HG03139 (cell line): ENCODE measurements at regions not wholly inside any gene's neighbourhood (a gene's known extent, or its start where the extent isn't known, plus 50 kb on each side); places are given as distances from the start of the nearest gene placed in this dataset.
"Not testable (repeated sequence)": the region's sequence is repeated elsewhere in the genome, so short reads cannot be mapped to it uniquely, and the experiment has no call there.

Experiments
- ATAC-seq: cut with Tn5 transposase; IDR thresholded peaks from one replicate; pipeline ENCODE4 v1.9.1; 2021; ENCODE audit not compliant: unreplicated experiment

DNA sequence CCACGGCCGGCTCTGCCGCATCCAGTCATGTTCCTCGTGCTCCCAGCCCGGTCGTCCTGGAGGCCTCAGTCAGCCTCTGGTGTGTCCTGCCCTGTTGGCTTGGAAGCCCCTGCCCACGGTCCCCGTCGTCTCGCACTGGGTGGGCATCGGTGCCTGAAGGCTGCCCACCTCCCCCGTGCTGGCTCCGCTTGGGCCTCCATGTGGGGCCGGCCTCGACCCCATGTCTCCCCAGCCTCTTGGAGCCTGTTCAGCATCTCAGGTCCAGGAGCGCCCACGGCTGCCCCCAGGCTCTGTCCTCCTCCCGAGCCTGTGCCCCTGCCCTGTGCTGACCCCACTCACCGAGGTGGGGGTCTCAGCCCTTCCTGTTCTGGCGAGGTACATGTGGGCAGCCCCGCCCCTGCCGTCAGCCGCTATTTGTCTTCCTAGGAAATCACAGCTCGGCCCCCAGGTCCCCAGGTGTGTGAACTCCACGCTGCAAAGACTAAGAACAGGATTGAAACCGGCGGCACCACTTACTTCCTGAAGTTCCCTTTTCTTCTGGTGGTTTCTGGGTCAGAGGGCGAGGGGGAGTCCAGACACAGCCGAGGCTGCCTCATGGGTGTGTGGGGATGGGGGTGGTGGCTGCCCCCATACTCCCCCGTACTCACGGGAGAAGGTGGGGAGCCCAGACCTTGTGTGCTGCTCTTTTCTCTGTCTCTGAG is 221.3 kb downstream of the TMEM121 start:
- not testable (repeated sequence) for ATAC-seq

- ATAC-seq = no peak
These were observed 221.8 kb downstream of the TMEM121 start for GRCh38 chr14:105748204-105748578.

- not testable (repeated sequence) for ATAC-seq
These were observed 222.3 kb downstream of the TMEM121 start for GRCh38 chr14:105748710-105749109.

GRCh38 chr14:105749870-105750541 is 223.6 kb downstream of the TMEM121 start:
- ATAC-seq = not testable (repeated sequence)

- not testable (repeated sequence) for ATAC-seq
These were observed 224.9 kb downstream of the TMEM121 start for GRCh38 chr14:105751291-105751751.

DNA sequence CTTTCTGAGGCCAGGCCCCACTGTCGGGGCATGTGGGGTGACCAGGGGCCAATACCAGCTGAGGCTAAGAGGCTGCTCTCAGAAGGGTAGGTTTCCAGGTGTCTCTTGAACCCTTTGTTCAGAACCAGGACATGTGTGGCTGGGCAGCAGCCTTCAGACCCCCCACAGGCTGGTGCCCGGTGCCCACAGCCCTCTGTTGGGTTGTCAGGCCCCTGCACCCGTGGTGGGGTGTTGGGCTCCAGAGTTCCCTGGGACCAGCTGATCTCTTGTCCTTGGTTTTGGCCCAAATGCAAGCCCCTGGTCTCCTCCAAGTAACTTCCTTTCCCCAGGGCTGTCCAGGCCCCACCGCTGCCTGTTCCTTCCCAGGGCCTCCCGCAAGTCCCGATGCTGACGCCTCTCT is 226.0 kb downstream of the TMEM121 start:
- ATAC-seq = not testable (repeated sequence)

- ATAC-seq = no peak
These were observed 234.4 kb downstream of the TMEM121 start for GRCh38 chr14:105760691-105761344.

DNA sequence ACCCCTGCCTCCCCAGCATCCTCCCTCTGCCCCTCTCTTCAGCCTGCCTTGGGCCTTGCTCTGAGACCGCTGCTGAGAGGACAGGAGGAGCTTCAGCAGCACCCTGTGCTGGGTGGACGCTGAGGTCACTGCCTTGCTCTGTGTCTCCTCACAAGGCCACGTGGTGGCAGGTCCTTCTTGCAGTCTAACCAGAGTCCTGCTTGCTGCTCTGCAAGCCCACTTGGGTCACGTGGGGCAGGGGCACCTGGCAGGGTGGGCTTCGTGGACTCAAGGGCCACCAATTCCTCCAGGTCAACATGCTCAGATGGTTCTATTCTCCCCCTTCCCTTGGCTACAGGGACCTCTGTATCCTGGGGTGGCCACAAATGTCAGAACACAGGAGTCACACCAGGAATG is 235.0 kb downstream of the TMEM121 start:
- not testable (repeated sequence) for ATAC-seq

DNA sequence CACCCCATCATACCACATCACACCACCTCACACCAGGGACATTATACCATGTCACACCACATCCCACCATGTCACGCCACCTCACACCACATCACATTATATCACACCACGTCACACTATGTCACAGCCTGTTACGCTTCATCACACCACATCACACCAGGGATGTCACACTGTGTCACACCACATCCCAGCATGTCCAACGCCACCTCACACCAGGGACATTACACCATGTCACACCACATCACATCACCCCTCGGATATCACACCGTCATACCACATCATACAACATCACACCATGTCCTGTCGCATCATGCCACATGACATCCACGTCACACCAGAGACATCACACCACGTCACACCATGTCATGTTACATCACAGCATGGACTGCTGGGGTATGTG is 235.5 kb downstream of the TMEM121 start:
- no peak for ATAC-seq

DNA sequence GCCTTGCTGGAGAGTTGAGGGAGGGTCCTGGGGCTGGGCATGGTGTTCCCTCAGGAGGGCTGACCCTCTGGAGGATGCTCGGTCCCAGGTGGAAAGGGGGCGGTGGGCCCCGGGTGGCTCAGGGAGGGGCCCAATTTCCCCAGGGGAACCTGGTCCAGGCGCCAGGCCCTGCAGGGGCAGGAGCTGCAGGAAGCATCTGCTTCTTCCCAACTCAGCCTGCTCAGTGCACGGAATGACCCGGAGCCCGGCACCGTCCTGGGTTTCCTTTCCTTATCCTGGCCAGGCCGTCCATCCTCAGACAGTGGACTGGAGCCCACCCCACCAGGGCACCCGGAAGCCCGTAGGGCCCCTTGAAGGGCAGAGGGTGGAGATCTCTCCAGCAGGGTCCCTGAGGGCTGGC is 235.9 kb downstream of the TMEM121 start:
- not testable (repeated sequence) for ATAC-seq

DNA sequence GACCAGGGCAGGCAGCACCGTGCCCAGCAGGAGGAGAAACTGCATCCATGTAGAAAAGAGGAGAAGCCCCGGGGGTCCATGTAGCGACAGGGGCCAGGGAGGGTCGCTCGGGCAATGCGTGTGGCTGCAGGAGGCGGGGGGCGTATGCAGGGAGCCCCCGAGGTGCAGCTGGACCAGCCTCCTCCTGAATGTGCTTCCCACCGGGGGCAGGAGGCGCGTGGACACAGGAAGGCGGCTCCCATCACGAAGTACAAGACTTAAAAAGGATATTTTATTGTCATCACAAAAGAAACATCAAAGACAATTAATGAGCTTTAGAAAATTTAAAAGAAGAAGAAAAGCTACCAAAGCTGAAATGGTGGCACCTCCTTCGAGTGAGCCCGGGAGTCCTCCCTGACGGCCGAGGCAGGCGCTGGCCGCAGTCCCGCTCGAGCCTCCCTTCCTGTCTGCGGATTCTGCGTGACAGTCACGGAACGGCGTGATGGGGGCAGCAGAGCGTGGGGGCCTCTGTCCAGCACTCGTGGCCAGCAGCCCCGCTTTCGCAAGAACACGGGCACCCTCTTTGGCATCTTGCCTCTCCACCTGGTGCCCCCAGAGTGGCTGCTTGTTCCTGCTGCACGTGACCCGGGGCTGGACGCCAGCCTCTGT is 238.0 kb downstream of the TMEM121 start:
- ATAC-seq = not testable (repeated sequence)

DNA sequence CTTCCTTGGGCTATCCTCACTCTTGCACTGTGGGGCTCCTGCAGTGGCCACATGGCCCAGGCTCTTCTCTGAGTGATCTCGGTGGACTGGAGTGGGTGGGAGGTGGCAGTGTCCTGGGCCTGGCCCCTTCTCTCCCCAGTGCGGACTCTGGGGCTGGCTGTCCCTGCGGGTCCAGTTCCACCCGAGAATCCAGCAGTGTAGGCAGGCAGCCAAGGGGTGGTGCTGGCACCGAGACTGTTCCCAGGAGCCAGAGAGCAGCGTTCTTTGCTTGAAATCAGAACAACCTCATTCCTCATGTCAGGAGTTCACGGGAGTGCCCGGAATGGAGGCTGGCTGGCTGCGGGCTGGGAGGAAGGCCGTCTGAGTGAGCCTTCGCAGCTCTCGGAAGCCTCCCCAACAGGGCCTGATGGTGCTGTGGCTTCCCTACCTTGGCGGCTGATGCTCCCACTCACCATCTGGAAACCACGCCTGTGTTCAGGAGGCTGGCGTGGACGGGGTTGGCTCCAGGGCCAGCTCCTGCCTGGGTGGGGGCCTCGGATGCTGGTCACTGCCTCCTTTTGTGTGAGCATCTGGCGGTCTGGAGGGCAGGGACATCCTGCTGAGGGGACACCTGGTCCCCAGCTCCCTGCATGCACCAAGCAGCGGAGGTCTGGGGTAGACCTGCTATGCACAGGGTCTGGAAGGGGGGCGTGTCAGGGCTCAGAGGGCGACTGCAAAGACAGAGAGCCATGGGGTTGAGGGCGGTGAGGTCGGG is 238.9 kb downstream of the TMEM121 start:
- ATAC-seq = not testable (repeated sequence)

DNA sequence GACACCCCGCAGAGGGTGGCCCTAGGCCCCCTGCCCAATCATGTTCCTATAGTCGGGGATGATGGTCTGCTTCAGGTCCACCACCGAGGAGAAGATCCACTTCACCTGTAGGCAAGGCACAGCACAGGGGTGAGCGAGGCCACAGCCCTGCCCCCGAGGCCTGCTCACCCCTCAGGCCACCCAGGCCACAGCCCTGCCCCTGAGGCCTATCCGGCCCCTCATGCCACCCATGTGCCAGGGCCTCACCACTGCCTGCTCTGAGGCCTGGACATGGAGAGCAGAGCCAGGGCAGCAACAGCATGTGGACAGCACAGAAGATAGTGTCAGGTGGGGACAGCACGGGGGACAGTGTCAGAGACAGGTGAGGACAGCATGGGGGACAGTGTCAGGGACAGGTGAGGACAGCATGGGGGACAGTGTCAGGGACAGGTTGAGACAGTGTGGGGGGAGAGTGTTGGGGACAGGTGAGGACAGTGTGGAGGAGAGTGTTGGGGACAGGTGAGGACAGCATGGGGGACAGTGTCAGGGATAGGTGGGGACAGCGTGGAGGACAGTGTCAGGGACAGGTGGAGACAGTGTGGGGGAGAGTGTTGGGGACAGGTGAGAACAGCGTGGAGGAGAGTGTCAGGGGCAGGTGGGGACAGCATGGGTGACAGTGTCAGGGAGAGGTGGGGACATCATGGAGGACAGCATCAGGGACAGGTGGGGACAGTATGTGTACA is 239.7 kb downstream of the TMEM121 start:
- no peak for ATAC-seq

DNA sequence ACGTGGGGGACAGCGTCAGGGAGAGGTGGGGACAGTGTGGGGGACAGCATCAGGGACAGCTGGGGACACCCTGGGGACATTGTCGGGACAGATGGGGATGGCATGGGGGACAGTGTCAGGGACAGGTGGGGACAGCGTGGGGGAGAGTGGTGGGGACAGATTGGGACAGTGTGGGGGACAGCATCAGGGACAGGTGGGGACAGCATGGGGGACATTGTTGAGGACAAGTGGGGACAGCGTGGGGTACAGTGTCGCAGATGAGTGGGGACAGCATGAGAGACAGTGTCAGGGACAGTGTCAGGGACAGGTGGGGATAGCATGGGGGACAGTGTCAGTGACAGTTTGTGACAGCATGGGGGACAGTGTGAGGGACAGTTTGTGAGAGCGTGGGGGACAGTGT is 240.9 kb downstream of the TMEM121 start:
- no peak for ATAC-seq

GRCh38 chr14:105768039-105768438 is 241.7 kb downstream of the TMEM121 start:
- ATAC-seq = not testable (repeated sequence)

- ATAC-seq = not testable (repeated sequence)
These were observed 242.8 kb downstream of the TMEM121 start for GRCh38 chr14:105769061-105769730.

DNA sequence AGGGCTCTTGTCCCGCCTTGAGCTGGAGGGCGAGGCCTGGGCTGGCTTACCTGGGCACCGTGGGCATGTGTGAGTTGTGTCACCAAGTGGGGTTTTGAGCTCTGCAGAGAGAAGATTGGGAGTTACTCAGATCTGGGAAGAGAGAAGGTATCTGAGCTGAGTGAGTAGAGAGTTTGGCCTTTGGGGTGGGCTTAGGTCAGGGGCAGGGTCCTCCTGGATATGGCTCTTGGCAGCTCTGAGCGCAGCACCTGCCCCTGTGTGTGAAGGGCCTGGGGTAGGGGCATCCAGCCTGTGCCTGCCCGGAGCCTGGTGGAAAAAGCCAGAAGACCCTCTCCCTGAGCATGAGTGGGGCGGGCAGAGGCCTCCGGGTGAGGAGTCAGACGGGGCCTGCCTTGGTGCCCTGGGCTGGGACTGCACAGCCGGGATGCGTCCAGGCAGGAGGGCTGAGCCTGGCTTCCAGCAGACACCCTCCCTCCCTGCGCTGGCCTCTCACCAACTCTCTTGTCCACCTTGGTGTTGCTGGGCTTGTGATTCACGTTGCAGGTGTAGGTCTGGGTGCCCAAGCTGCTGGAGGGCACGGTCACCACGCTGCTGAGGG is 244.3 kb downstream of the TMEM121 start:
- ATAC-seq = not testable (repeated sequence)

DNA sequence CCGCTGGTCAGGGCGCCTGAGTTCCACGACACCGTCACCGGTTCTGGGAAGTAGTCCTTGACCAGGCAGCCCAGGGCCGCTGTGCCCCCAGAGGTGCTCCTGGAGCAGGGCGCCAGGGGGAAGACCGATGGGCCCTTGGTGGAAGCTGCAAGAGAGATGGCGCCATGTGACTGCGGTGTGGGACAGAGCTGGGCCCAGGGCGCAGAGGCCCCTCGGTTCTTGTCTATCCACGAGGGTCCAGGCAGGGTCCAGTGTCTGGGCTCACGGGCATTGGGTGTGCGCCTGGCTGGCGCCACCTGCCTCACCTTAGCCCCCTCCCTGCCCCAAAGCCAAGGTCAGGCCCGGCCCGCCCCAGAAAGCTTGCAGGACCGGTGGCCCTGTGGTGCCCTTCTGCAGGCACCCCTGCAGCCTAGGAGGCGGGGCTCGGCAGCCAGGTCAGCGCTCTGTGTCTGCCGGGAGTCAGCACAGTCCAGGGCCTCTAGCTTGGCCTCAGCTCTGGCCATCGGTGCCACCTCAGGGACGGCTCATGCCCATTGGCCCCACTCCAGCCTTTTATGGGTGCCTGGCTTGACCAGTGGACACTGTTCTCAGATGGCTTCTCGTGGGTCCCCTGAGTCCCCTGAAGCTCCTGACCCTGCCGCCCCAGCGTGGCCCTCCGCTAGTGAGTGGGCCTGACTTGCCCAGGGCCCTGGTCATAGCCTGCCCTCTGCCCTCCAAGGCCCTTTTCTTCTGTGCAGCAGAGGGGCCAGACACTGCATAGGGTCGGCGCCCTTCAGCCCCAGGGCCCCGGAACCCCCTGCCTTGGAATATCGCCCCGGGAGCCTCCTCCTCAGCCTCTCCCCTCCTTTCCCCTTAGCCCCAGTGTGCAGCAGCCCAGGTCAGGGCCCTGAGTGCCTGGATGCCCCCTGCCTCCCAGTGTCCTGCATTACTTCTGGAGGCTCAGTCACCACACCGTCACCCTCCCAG is 245.2 kb downstream of the TMEM121 start:
- not testable (repeated sequence) for ATAC-seq
